OCI-LY1 (cell line): ENCODE measurements at regions not wholly inside any gene's neighbourhood (a gene's known extent, or its start where the extent isn't known, plus 50 kb on each side); places are given as distances from the start of the nearest gene placed in this dataset.

Experiments used
- CTCF ChIP-seq: fragments of 200-600 bp; sonication (generic), shearing (Covaris generic); IDR thresholded peaks from 2 replicates; pipeline ENCODE4 v1.5.1; 2017; ENCODE audit warnings: mild to moderate bottlenecking, antibody characterized with exemption, low read length, moderate library complexity, mixed read lengths
- EZH2 ChIP-seq: fragments of 200-600 bp; sonication (generic), shearing (Covaris generic); IDR thresholded peaks from 2 replicates; pipeline ENCODE4 v1.8.0; 2017; ENCODE audit warnings: borderline replicate concordance, mixed run types, mild to moderate bottlenecking, antibody characterized with exemption, low read length, moderate library complexity, mixed read lengths

- TF ChIP-seq EZH2, result no peak
- no peak for TF ChIP-seq CTCF
These were observed 69.3 kb upstream of the BLCAP start for GRCh38 chr20:37596890-37597536.
